ENCODE measurements at regions not wholly inside any gene's neighbourhood (a gene's known extent, or its start where the extent isn't known, plus 50 kb on each side); places are given as distances from the start of the nearest gene placed in this dataset.

DNA sequence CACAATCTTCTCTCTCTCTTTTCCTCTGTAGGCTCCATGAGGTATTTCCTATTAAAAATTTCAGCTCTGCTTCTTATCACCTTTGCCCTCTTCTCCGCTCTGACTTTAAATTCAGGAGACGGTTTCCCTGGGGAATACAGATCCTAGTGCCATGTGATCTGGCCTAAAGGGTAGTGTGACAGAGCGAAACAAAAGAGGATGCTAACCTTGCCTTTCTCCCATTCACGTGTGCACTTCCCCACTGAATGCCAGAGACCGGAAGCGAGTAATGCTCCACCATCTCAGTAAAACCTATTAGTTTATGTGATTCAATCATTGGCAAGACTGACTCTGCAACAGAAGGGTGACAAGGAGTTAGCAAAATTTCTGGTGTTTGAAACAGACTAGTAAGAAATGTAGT lies 358.3 kb downstream of the ZNF521 start:
- no peak for DNase-seq

- no peak for DNase-seq
Measured at GRCh38 chr18:24995056-24995455, 356.9 kb downstream of the ZNF521 start.

DNA sequence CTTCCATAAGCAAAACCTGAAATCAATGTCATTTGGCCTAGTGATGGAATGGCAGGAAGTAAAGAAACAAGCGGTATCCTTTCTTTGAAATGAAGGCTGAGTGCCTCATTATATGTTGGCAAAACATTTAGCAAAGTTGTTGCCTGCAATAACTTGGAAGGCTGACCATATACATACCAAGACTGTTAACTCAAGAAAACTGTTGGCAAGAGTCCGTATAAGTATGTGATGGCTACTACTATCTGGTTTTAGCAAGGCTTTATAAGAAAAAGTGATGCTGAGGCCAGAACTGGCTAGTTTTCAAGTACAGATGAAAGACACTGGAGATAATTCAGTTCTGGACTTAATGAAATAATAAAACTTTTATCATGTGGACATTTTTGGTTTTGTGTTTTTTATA lies 356.2 kb downstream of the ZNF521 start:
- no peak for DNase-seq

- no peak for DNase-seq
Measured at GRCh38 chr18:24999650-25000267, 352.2 kb downstream of the ZNF521 start.

DNA sequence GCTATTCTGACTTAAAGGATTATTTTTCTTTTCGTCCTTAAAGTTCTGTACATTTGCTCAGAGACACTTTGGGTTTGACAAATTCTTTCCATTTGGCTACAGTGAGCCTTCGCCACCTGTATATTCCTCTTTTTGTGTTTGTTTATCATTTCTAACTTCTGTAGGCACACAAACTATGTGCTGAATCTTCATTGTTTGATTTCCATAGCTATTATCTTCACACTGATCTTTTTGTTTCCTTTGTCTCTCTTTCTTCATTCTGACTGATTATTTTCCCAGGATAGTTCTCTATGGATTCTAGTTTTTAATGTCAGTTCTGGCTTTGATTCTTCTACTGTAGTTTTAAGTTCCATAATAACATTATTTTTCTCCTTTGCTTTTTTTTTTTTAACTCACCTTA lies 350.2 kb downstream of the ZNF521 start:
- no peak for DNase-seq

DNA sequence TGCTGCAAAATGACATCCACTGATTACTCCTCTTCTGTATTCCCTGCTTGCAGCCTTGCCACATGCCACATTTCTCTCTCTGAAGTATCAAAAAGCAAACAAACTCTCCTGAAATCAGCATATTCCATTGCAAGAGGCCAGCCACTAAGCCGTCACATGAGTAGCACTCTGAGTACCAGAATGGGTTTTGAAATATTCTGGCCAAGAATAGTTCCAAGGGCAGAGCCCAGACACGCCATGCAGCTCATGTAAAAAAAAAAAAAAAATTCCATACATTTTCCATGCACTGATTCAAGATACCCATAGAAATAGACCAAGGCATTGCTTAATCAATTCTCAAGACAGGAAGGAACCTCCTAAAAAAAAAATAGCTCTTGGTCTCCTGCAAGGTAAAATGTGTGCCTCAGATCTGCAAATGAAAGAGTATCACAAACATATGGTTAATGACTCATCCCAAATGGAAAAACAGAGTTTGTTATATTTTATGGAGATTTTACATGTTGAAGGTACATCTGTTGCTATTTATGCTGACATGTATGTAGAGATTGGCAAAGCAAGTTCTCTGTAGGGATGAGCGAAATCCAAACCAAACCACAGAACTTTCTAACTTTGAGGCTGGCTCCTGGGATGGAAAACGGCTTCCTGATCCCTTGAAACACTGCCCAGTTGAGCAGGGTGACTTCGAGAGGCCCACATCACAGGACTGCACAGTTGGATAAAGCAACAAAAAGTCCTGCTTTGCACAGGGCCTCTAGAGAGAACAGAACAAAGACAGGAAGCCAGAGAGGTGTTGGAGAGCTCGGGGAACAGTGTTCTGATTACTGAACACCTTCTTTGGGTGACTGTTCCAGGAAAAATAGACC lies 346.2 kb downstream of the ZNF521 start:
- no peak for DNase-seq

GRCh38 chr18:25010623-25011374 lies 341.2 kb downstream of the ZNF521 start:
- no peak for DNase-seq

Measured in NCI-H524 treated with DMSO at 0.1 percent for 48 hours (cell line).